Skin of body (tissue), 1 donor: ENCODE measurements at regions not wholly inside any gene's neighbourhood (a gene's known extent, or its start where the extent isn't known, plus 50 kb on each side); places are given as distances from the start of the nearest gene placed in this dataset.
"Not testable (repeated sequence)": the region's sequence is repeated elsewhere in the genome, so short reads cannot be mapped to it uniquely, and the experiment has no call there.

Experiments
- DNase-seq: peaks from one replicate; lab custom pipeline; 2025; lab: John Stamatoyannopoulos, UW

DNA sequence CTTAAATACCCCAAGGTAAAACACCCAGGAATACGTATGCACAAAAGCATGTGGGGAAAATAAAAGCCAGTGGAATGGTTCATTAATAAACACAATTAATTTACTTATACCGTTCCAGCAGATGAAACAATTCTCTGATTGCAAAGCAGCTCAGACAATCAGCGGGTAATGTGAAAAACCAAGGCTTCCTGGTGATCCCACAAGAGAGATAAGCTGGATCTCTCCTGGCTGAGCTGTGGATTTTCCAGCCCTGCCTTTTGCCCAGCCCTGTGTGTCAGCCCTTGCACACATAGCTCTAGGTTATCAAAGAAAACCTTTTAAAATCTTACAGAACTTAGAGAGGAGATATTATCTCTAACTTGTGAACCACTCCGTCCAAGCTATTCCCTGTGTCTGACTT, 1010.7 kb upstream of the AUTS2 start:
- no peak for DNase-seq

DNA sequence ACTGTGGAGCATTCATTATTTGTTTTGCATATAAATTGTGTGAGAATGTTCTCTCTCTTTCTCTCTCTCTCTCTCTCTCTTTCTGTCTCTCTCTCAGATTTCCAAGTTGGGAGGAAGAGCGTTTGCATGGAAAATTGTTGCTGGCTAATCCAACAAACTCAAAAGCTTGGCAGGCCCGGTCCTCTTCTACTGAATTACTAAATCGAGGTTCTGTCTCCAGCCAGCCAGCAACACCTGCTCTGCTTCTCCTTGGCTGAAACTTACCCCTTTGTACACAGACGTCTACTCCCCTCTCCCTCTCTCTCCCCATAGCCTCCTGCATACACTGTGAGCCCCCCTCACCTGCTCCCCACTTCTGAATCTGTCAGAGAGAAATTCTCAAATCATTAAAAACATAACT, 996.4 kb upstream of the AUTS2 start:
- no peak for DNase-seq

DNA sequence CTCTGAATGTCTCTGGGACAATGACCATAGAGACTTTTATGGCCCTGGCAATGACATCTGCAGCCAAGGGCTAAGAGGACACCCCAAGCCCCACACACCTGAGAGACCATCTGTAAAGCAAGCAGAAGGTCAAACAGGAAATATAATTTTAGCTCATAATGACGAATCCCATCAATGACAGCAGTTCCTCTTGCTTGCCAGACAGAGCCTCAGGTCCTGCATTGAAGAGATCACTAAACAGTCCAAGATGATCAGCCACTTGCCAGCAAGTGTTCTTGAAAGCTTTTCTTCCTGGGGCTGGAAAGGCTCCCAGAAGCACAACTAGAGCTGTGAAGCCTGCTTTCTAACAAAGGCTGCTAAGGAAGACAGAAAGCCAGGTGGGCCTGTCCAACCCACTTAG, 993.7 kb upstream of the AUTS2 start:
- DNase-seq: no peak

DNA sequence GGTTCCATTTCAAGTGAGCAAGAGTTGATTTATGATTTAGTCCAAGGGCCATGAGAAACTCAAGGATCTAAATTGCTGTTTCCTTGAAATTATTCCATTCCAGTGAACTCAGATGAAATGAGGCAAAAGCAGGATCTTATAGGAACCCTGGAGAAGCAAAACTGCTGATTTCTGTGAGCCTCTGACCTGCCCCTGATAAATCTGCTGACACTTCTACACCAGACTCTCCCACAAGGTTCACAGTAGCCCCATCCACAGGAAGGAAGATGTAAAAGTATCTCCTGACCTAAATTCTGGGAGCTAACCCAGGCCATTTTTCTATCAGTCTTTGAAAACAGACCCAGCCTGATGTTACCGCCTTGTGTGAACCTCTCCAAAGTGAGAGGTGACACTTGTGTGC, 987.6 kb upstream of the AUTS2 start:
- DNase-seq: no peak

DNA sequence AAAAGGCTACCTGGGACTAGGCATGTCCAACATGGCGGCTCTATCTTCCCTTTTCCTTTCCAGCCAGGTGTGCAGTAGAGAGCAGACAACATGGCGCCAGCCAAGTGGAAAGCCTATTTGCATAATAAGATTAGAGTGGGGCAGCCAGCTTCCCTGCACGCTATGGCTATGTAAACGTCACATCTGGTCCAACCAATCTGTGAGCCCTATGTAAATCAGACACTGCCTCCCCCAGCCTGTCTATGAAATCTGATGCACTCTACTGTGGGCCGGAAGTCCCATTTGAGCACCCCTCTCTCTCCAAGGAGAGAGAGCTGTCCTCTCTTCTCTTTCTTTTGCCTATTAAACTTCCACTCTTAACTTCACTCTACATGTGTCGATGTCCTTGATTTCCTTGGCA, 984.9 kb upstream of the AUTS2 start:
- DNase-seq: no peak

DNA sequence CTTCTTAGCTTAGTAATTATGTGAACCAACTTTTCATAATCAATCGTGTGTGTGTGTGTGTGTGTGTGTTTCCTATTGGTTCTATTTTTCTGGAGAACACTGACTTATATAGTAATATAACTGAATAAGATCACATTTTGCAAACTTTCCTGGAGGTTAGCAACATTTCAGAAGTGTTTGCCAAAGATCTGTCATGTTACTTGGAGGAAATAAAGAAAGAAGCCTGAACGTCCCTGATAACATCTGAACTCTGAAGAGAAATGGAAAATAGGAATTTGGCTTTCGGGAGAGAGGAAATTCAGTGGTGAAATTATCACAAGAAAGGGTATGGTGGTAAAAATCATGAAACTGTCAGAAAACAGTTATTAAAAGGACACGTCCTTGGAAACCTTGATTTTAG, 984.4 kb upstream of the AUTS2 start:
- no peak for DNase-seq

DNA sequence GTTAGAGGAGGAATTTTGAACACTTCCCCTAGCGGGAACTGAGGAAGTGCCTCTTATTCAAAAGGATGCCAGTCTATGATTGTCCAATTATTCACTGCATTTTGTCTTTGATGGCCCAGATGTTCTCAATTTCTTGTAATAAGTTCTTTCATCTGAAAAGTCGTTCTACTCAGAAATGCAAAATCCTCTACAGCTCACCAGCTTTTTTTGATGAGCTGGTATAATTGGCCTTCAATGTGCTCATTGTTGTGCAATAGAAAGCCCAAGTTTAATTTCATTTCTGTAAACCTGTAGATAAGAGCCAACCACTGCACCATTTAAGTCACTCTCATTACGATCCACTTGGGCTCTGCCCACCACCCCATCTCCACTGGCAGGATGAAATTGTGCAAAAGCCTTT, 978.7 kb upstream of the AUTS2 start:
- no peak for DNase-seq

DNA sequence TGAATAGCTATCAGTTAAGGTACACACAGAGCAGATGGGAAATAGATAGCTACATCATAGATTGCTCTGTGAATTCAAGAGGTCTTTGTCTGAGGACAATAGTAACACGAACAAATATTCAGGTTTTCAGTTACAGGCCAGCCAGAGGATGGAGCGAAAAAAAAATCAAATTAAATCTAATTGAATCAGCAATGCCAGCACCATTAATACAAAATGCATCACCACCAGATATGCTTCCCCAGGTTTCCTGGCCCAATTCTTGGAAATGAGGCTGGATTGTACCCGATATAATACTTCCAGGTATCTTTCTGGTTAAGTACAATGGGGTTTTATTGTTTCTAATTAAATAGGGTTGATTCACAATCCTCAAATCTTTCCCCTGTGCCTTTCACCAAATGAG, 975.8 kb upstream of the AUTS2 start:
- DNase-seq: no peak

DNA sequence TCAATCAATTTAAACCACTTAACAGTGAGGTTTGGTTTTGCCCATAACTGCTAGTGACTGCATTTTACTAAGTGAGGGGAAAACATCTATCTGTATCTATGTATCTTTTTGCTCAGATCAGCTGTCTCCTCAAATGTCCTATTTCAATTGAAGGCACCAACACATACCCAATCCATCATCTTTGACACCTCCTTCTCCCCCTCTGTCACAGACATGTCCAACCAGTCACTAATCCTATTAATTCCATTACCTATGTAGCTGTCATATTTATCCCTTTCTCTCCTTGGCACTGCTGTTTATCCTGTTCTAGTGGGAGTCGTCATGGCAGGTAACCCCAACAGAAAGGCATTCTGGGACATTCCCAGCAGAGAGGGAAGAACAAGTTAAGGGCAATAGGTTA, 975.2 kb upstream of the AUTS2 start:
- no peak for DNase-seq

DNA sequence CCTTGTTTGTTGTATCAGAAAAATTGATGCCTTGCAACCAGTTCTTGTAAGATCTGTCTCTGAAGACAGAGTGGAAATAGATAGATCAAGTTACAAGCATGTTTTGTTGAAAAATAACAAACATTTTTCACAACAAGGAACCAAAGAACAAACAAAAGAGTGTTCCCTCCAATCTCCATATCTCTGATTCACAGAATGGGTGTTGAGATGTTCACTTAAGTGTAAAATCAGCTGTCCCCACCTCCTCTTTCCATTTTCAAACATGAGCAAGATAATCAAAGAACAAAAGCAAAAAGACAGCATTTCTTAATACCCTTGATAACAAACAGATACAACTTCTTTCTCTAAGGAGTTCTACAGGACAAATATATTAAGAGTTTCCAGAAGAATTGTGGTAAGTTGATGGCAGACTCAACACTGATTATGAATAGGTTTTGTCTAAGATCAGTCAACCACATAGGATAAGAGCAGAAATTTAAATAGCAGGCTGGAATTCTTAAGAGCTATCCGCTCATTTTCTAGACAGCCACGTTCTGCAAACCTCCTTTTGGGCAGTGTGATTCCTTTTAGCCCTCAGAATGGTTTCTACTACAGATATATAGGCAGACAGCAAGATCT, 970.9 kb upstream of the AUTS2 start:
- DNase-seq: no peak

DNA sequence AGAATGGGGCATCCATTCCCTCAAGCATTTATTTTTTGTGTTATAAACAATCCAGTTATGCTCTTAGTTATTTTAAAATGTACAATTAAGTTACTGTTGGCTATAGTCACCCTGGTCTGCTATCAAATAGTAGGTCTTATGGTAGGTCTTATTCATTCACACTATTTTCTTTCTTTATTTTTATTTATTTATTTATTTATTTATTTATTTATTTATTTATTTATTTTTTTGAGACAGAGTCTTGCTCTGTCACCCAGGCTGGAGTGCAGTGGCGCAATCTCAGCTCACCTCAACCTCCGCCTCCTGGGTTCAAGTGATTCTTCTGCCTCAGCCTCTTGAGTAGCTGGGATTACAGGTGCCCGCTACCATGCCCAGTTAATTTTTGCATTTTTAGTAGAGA, 967.4 kb upstream of the AUTS2 start:
- DNase-seq: not testable (repeated sequence)

DNA sequence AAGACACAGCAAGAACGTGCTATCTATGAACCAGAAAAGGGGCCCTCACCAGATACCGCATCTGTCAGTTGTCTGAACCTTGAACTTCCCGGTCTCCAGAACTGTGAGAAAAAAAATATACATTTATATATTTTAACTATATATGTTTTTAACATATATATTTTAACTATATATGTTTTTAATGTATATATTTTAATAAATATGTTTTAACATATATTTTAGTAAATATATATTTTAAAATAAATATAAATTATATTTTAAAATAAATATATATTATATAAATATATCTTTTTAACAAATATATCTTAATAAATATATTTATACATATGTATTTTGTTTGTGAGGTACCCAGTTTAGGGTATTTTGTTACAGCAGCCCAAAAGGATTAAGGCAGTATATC, 958.2 kb upstream of the AUTS2 start:
- no peak for DNase-seq

DNA sequence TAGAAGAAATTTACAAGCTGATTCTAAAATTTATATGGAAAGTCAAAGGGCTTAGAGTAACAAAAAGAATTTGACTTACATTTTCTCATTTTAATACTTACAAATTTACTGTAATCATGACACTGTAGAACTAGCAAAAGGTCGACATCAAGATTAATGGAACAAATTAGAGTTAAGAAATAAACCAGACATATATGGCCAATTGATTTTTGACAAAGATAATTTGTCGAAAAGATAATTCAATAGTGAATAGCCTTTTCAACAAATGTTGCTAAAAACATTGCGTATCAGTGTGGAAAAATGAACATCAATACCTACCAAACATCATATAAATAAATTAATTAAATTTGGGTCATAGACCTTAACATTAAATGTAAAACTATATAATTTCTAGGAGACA, 955.5 kb upstream of the AUTS2 start:
- no peak for DNase-seq

DNA sequence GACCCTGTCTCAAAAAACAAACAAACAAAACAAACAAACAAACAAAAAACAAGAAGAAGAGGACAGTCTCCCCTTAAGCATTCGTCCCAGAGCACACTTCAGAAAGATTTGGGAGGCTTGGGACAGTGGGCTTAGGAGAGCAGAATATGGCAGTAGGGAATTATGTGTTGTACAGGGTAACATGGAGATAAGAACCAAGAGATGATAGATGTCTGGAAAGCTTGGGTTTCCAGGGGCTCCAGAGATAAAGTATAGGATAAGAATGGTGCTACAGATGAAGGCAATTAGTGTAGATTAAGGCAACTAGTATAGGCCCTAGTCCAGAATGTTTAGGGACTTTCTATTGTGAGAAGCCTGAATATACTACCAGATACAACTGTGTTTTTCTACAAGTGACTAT, 934.9 kb upstream of the AUTS2 start:
- DNase-seq: no peak

DNA sequence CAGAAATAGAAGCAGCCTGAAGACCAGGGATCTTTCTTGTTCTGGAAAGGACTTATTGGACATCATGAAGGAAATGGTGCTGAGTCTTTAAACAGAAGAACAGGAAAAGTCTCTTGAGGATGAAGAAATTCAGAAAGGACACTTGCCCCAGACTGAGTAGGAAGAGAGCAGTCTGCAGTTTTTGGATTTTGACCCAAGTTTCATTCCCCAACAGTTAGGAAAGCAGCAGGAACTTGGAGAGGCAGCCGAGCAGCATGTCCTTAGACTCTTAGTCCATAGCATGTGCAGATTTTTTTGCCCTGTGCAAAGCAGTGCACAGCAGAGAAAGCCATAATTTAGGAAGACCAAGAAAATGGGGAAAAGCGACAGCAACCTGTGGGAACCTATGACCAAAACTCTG, 927.2 kb upstream of the AUTS2 start:
- peak; percentile 3 for DNase-seq

DNA sequence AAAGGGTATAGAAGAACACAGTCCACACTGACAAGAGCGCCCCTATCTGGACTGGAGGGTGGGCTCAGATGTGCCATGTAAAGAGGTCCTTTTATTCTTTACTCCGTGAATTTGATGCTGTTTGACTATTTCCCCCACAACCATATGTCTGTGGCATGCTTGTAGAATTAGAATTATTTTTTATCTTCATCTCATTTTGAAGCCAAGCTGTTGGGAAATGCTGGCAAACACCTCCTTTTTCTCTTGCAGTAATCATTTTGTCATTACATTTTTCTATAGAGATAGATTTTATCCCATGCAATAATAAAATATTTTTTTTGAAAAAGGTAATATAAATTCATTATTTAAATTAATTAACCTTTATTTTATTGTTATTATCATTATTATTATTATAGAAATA, 926.6 kb upstream of the AUTS2 start:
- no peak for DNase-seq

DNA sequence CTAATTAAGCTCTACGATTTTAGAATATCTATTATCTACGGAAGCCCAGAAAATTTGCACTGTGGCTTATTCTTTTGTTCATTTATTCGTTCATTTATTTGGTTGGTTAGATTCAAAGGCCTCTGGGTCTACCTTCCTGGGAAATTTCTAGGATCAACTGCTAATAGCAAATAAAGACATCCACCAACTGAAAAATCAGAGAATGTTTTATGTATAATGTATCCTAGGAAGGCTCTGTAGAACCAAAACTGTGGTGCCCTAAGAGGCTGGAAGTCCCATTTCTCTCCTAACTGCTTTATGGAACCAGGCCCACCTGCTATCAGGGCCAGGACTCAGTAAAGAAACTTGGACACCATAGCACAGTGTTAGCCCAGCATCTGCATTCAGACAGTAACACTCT, 923.4 kb upstream of the AUTS2 start:
- DNase-seq: no peak

DNA sequence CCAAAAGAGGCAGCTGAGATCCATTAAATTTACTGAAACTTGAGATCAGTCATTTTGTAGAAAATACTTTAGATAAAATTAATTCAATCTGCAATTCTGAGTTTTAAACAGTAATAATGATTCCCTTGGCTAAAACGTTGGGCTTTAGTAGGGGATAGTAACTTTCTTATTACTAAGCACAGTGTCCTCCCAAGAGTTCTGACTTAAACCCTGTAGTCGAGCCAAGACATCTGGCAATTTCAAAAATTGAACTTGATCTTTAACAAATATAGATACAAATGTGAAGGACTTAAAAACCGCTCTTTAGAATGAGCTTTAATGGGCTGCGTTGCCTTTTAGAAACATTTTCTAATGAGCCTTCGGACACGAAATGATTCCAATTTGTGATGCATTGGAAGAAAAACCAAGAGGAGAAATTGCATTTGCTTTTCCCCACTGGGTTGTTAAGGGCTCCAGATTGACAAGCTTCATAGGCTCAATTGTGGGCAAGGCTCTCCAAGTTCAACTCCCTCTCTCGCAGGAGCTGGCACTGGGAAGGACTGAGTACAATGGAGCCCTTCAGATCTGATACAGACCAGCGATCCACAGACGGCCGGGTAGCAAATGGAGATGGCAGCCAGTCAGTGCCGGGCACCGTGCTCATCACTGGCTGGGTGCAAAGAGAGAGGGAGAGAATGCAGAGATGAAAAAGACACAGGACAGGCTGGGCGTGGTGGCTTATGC, 921.3 kb upstream of the AUTS2 start:
- DNase-seq: peak; percentile 84

DNA sequence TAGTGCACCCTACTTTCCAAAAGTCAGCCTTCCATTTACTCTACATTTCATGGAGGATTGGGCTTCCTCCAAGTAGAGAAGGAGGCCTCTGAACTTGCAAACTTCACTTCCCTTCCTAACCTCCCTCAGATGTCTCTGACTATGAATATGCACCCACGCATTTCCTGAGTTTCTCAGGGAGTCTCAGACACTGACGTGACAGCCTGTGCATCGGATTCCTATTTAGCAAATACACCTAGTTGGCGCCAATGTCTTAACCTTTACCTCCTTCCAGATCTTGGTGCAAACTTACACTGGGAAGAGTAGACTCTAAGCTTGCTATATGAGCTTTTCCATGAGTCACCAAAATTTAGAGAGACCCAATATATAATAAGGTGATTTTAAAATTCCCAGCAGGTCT, 920.1 kb upstream of the AUTS2 start:
- DNase-seq: no peak

DNA sequence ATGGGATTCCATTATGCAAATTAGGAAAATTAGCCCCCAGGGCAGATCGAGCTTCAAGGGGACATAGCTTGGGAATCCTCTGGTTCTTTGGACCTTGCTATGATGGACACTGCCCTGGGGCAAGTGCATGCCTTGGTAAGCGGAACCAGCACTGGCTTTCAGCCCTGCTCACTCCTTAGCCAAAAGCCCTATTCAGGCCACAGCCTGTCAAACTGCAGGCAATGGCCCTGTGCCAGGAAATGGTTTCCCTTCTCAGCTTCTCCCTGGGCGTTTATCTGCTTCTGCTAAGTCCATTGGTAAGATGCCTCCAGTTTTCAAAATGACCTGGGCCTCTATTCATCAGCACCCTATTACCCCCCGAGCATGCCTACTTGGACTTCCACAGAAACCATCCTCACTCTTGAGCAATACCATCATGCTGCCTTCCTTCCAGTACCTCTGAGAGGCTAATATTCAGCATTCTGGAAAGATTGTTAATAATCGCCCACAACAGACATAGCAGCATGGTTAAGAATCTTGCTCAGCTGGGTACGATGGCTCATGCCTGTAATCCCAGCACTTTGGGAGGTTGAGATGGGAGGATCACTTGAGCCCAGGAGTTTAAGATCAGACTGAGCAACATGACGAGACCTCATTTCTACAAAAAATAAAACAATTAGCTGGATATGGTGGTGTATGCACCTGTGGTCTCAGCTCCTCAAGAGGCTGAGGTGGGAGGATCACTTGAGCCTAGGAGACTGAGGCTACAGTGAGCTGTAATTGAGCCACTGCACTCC, 918.6 kb upstream of the AUTS2 start:
- DNase-seq: no peak

DNA sequence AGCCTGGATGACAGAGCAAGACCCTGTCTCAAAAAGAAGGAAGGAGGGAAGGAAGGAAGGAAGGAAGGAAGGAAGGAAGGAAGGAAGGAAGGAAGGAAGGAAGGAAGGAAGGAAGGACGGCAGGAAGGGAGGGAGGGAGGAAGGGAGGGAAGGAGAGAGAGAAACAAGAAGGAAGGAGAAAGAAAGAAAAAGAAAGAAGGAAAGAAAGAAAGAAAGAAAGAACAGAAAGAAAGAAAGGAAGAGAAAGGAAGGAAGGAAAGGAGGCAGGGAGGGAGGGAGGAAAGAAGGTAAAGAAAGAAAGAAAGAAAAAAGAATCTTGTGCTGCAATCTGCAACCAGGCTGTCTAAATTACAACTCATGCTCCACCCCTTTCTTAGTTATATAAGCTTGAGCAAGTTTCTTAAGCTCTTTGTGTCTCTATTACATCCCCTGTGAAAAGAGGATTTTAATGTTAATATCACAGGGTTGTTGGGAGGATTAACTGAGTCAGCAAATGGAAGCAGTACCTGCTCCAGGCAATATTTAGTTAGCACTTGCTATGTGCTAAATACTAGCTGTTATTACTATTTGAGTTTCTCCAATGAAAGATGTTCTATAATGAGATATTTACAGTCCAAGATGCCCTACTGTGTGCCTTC, 917.9 kb upstream of the AUTS2 start:
- no peak for DNase-seq

DNA sequence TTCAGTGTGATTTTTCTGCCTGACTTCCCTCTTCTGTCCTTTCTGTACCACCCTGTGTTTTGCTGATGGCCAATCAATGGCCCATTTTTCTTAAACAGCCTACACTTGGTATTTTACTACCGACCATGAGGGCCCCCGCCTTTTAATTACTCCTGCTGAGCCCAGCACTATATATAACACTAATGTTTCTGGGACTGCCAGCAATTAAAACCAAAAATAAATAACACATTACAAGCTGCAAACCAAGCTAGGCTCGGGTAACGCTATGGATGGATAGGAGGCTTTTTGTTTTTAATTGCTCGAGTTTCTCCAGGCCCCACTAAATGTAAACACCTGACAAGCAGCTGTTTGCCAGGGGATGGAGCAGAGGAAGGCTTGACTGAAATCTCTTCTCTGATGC, 915.4 kb upstream of the AUTS2 start:
- DNase-seq: no peak
